AG10803 (cell line): ENCODE measurements at regions not wholly inside any gene's neighbourhood (a gene's known extent, or its start where the extent isn't known, plus 50 kb on each side); places are given as distances from the start of the nearest gene placed in this dataset.

Experiments used
- DNase-seq: peaks from one replicate; pipeline ENCODE4 v3.0.0; 2010; ENCODE audit warnings: low read depth
- H3K4me3 ChIP-seq: 2 replicates; pipeline ENCODE4 v1.5.1; 2011; ENCODE audit warnings: mild to moderate bottlenecking, low read length, control low read depth
- TF ChIP-seq, protein P1 (sequence below): conservative IDR thresholded peaks from 2 replicates; pipeline ENCODE4 v1.5.1; 2011; ENCODE audit warnings: mild to moderate bottlenecking, low read length, control low read depth, inconsistent platforms

DNA sequence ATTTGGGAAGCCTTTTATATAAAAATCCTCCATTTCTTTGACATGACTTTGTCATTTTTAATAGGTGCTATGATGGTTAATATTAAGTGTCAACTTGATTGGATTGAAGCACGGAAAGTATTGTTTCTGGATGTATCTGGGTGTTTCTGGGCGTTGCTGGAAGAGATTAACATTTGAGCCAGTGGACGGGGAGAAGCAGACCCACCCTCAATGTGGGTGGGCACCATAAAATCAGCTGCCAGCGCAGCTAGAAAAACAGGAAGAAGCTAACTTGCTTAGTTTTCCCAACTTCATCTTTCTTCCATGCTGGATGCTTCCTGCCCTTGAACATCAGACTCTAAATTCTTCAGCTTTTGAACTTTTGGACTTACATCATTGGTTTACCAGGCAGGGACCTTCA lies 1003.0 kb downstream of the SORCS3 start:
- DNase-seq = no peak
- TF ChIP-seq, protein P1, sequence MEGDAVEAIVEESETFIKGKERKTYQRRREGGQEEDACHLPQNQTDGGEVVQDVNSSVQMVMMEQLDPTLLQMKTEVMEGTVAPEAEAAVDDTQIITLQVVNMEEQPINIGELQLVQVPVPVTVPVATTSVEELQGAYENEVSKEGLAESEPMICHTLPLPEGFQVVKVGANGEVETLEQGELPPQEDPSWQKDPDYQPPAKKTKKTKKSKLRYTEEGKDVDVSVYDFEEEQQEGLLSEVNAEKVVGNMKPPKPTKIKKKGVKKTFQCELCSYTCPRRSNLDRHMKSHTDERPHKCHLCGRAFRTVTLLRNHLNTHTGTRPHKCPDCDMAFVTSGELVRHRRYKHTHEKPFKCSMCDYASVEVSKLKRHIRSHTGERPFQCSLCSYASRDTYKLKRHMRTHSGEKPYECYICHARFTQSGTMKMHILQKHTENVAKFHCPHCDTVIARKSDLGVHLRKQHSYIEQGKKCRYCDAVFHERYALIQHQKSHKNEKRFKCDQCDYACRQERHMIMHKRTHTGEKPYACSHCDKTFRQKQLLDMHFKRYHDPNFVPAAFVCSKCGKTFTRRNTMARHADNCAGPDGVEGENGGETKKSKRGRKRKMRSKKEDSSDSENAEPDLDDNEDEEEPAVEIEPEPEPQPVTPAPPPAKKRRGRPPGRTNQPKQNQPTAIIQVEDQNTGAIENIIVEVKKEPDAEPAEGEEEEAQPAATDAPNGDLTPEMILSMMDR = no peak
- H3K4me3 ChIP-seq = no peak overlapping the region

DNA sequence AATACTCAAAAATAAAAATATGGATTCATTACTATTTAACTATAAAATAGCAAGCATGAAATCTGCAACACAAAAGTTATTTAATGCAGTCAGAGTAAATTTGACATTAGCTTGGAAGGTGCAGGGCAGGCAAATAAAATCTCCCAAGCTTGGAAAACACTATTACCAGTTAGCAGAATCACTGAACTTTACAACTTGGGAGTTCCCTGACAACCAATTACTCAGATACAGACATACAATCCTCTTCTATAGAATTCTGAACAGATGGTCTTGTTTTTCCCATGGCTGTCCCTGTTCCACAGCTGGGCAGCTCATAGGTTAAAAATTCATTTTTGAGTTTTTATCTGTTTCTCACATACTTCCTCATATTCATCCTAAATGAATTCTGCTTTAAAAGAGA lies 1002.6 kb downstream of the SORCS3 start:
- TF ChIP-seq, protein P1 = no peak
- no peak for DNase-seq
- H3K4me3 ChIP-seq = no peak overlapping the region

DNA sequence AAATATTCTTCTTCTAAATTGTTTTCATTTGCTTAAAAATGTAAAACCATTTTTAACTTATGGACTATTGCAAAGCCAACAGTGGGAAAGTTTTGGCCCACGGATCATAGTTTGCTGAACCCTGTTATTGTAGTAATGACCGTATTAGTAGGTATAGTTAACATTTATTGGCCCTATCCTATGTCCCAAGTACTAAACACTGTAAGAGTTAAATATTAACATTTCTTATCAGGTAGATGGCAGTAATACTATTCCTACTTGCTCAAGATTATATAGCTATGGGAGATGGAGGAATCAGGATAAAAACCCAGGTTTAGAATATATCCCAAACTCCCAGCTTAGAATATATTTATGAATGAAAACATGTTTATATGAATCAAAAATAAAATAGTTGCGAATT lies 993.2 kb downstream of the SORCS3 start:
- TF ChIP-seq, protein P1 = no peak
- no peak for DNase-seq
- no peak overlapping the region for H3K4me3 ChIP-seq

DNA sequence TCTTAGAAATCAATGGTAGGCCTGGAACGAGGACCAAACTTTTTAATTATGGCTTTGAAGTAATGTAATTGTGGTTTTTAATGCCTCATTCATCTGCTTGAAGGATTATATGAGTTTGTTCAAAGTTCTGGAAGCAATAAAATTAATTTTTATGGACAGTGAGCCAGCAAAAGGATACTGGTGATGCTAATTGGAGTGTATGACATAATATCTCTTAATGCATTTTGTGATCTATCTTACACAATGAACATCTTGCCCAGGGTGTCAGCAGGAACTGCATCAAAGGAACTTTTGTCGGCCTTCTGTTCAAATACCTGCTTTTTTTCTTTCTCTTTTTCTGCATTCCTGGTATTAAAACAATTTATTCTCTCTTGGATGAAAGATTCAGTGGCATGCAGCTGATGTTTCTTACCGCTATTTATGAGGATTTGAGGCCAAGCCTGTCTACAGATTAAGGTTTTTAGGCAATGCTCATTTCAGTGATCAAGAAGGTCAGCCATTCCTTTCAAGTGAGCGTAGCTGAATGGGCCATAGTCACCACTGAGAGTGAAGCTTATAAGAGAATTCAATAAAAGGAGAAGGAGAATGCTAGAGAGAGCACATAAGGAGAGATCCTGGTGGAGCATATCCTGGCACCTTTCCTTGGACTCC lies 974.8 kb downstream of the SORCS3 start:
- DNase-seq = no peak
- no peak overlapping the region for H3K4me3 ChIP-seq
- TF ChIP-seq, protein P1 = no peak

DNA sequence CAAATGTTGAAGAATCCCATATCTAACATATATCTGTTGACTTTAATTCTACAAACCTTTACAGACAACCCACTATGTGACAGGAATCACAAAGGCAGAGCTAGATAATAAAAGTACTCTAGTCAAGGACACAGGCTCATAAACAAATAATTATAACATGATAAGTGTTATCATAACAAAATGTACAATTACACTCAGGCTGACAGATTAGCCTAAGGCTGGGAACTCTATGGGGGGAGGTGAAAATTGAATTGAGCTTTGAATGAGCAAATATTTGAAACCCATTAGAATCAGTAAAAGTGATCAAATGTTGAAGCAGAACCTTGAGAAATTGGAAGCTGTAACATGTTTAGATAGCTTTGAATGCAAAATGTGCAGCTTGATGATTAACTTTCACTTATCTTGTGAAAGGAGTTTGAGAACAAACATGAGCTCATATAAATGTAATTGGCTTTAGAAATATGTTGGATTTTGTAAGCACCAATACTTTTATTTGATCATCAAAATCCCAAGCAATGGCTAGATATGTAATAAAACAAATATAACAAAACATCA lies 970.2 kb downstream of the SORCS3 start:
- TF ChIP-seq, protein P1 = no peak
- no peak for DNase-seq
- H3K4me3 ChIP-seq = no peak overlapping the region

DNA sequence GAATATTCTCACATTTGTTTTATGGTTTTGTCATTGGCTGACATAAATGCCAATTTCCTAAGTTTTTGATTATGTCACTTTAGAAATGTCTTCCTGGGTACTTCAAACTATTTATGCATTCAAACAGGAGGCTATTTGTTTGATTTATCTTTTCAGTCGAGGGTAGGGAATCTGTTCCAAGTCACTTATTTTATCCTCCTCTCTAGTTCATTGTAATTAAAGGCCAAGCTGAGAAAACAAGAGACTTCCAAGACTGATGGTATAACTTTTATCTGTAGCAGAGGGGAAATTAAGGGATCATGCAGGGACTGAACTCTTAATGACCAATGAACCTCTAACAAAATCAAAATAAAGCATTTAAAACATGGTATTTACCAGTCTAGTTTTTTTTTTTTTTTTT lies 968.4 kb downstream of the SORCS3 start:
- no peak overlapping the region for H3K4me3 ChIP-seq
- no peak for DNase-seq
- TF ChIP-seq, protein P1 = no peak

DNA sequence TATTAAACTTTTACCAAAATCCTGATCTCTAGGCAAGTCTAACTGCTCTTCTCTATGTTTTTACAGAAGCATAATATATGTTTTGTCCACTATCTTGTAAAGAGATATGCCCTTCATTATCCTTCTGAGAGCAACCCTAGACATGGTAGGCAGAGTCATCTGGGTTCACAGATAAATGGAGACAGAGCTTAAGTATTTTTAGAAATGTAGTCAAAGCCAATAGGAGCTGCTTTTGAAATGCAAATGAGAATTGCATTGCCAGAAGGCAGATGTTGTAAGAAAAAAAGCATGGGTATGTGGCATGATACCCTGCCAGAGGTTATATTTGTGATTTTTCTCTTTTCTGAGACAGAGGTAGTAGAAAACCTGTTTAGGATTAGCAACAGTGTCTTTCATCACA lies 964.8 kb downstream of the SORCS3 start:
- TF ChIP-seq, protein P1 = no peak
- no peak overlapping the region for H3K4me3 ChIP-seq
- no peak for DNase-seq
